ENCODE measurements at regions not wholly inside any gene's neighbourhood (a gene's known extent, or its start where the extent isn't known, plus 50 kb on each side); places are given as distances from the start of the nearest gene placed in this dataset.
"Not testable (repeated sequence)": the region's sequence is repeated elsewhere in the genome, so short reads cannot be mapped to it uniquely, and the experiment has no call there.

- no peak for TF ChIP-seq POLR2A (IDR thresholded peaks at IDR 0.05)
- TF ChIP-seq, protein P1, sequence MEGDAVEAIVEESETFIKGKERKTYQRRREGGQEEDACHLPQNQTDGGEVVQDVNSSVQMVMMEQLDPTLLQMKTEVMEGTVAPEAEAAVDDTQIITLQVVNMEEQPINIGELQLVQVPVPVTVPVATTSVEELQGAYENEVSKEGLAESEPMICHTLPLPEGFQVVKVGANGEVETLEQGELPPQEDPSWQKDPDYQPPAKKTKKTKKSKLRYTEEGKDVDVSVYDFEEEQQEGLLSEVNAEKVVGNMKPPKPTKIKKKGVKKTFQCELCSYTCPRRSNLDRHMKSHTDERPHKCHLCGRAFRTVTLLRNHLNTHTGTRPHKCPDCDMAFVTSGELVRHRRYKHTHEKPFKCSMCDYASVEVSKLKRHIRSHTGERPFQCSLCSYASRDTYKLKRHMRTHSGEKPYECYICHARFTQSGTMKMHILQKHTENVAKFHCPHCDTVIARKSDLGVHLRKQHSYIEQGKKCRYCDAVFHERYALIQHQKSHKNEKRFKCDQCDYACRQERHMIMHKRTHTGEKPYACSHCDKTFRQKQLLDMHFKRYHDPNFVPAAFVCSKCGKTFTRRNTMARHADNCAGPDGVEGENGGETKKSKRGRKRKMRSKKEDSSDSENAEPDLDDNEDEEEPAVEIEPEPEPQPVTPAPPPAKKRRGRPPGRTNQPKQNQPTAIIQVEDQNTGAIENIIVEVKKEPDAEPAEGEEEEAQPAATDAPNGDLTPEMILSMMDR (IDR thresholded peaks at IDR 0.05), result no peak
- H3K27me3 ChIP-seq, result no peaks in the 10 kb centered on the region
- no peak overlapping the region for H3K27ac ChIP-seq
- H3K36me3 ChIP-seq, result no peaks in the 10 kb centered on the region
- intact Hi-C loops (cut with DNase I; ENCODE audit: low total_unique reads), result no loop called here
- no peaks in the 10 kb centered on the region for H3K4me1 ChIP-seq
- no peak for DNase-seq
- H3K4me3 ChIP-seq, result no peak overlapping the region
- H3K9me3 ChIP-seq, result no peaks in the 10 kb centered on the region
Observed at GRCh38 chr1:185517808-185518419, 200.9 kb upstream of the IVNS1ABP start.

- H3K4me3 ChIP-seq; H3K9me3 ChIP-seq; intact Hi-C loops (cut with DNase I; ENCODE audit: low total_unique reads); H3K27me3 ChIP-seq; DNase-seq; H3K36me3 ChIP-seq; H3K4me1 ChIP-seq; H3K27ac ChIP-seq: not testable (repeated sequence)
Observed at GRCh38 chr1:185517301-185517700, 200.3 kb upstream of the IVNS1ABP start.

DNA sequence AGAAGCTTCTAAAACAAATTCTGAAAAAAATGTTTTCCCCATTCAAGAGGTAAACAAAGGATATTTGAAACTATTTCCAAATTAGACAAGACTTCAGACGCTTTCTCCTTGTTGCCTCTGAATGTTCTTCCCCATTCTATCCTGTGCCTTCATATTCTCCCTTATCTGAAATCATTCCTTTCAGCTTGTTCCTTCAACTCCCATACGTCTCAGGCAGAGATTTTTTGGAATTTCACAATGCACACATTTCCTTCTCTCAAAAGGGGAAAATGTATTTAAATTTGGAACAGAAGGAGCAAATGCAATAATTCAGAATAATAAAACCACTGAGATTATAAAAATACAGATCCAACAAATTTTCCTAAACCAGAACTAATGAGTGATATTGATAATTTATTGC lies 198.7 kb upstream of the IVNS1ABP start:
- TF ChIP-seq, protein P1 (IDR thresholded peaks at IDR 0.05), result no peak
- no peak for TF ChIP-seq POLR2A (IDR thresholded peaks at IDR 0.05)
- no peak for DNase-seq
- no peaks in the 10 kb centered on the region for H3K9me3 ChIP-seq
- H3K27ac ChIP-seq, result no peak overlapping the region
- H3K36me3 ChIP-seq, result no peaks in the 10 kb centered on the region
- H3K4me1 ChIP-seq, result no peaks in the 10 kb centered on the region
- intact Hi-C loops (cut with DNase I; ENCODE audit: low total_unique reads), result no loop called here
- no peaks in the 10 kb centered on the region for H3K27me3 ChIP-seq
- no peak overlapping the region for H3K4me3 ChIP-seq

DNA sequence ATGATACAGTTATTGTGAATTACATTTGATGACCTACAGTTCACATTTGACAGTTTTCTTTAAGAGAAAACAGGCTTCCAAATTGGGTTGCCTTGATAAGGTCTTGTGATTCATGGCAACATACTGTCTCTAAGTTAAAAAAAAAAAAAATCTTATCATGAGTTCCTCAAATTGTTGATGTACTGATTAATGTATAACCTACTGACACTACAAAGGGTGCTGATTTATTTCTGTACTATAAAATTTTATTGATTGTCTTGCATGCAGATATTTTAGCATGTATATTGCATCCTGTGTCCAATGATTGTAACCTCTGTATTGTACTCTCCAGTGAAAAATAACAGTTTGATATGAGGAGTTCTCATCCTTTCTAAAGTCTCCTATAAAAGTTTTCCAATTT lies 197.3 kb upstream of the IVNS1ABP start:
- H3K27ac ChIP-seq, result no peak overlapping the region
- no peaks in the 10 kb centered on the region for H3K36me3 ChIP-seq
- no peaks in the 10 kb centered on the region for H3K27me3 ChIP-seq
- H3K9me3 ChIP-seq, result no peaks in the 10 kb centered on the region
- DNase-seq, result no peak
- intact Hi-C loops (cut with DNase I; ENCODE audit: low total_unique reads), result no loop called here
- H3K4me3 ChIP-seq, result no peak overlapping the region
- no peak for TF ChIP-seq POLR2A (IDR thresholded peaks at IDR 0.05)
- TF ChIP-seq, protein P1 (IDR thresholded peaks at IDR 0.05), result no peak
- H3K4me1 ChIP-seq, result no peaks in the 10 kb centered on the region

GRCh38 chr1:185512442-185512841 lies 195.4 kb upstream of the IVNS1ABP start:
- Histone ChIP-seq H3K36me3 (no peaks in the 10 kb centered on the region), H3K27ac (no peak overlapping the region), H3K9me3 (no peaks in the 10 kb centered on the region), H3K4me1 (no peaks in the 10 kb centered on the region), H3K27me3 (no peaks in the 10 kb centered on the region), H3K4me3 (no peak overlapping the region)
- no peak for DNase-seq
- no peak for TF ChIP-seq POLR2A (IDR thresholded peaks at IDR 0.05)
- TF ChIP-seq, protein P1 (IDR thresholded peaks at IDR 0.05), result no peak
- intact Hi-C loops (cut with DNase I; ENCODE audit: low total_unique reads), result no loop called here

- no peak for TF ChIP-seq POLR2A (IDR thresholded peaks at IDR 0.05)
- TF ChIP-seq, protein P1 (IDR thresholded peaks at IDR 0.05), result no peak
- intact Hi-C loops (cut with DNase I; ENCODE audit: low total_unique reads), result no loop called here
Observed at GRCh38 chr1:185501099-185501498, 184.1 kb upstream of the IVNS1ABP start.

More at GRCh38 chr1:185501099-185501498, 184.1 kb upstream of the IVNS1ABP start:
- Histone ChIP-seq H3K9me3 (no peaks in the 10 kb centered on the region), H3K36me3 (no peaks in the 10 kb centered on the region), H3K4me3 (no peak overlapping the region), H3K27ac (no peak overlapping the region), H3K27me3 (no peaks in the 10 kb centered on the region), H3K4me1 (no peaks in the 10 kb centered on the region)
- DNase-seq, result no peak
